ENCODE measurements at regions not wholly inside any gene's neighbourhood (a gene's known extent, or its start where the extent isn't known, plus 50 kb on each side); places are given as distances from the start of the nearest gene placed in this dataset.

DNA sequence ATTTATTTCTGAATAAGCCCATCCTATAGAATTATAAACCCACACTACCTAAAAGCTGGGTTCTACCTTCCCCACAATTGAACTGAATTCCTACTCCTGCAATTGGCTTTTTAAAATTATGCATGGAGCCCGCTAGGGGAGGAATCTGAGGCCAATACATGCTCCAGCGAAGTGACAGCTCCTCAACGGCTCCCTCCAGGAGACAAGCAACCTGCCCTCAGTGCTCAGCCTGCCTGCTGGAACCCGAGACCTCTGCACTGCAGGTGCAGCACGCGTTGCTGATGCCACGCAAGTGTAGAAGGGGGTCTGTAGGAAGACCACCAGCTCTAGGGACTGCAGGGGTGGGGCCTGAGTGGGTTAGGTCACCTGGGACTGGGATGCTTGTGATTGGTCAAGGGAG, 170.2 kb upstream of the CDYL start:
- no peak for TF ChIP-seq CREB1 (IDR thresholded peaks at IDR 0.05; ENCODE audit: low read depth)
- TF ChIP-seq CEBPB (IDR thresholded peaks at IDR 0.05): no peak
- no peak for TF ChIP-seq ZBTB7A (IDR thresholded peaks at IDR 0.05; ENCODE audit: low read depth)

DNA sequence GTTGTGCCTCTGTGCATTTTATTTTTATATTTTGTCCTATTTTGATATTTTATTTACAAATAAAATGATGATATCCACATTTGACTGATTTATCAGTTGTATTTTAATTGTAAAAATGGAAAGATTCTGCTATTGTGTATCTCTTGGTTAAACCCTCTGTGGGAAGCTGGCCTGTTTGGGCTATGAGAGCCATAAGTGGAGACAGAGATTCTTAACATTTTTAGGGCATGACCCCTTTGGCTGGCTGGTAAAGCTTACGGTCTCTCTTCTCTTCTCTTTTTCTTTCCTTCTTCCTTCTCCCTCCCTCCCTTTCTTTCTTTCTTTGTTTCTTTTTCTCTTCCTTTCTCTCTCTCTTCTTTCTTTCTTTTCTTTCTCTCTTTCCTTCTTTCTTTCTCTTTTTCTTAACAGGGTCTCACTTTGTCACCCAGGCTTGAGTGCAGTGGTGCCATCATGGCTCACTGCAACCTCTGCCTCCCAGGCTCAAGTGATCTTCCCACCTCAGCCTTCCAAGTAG, 172.3 kb upstream of the CDYL start:
- TF ChIP-seq CREB1 (IDR thresholded peaks at IDR 0.05; ENCODE audit: low read depth): no peak

DNA sequence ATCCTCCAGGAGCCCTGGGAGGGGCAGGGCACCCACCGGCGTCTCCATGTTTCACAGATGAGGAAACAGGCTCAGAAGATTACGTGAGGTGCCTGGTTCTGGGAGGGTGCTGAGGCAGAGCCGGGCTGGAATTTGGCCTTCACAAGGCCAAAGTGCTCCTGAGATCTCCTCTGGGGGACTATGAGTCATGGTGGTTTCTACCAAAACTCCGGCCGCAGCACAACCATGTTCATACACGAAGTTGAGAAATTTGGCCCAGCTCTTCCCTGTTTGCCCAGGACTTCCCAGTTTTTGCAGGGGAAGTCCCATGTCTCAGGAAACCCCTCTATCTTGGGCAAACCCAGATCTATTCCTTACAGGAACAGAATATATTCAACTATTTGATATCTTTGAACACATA, 172.9 kb upstream of the CDYL start:
- no peak for TF ChIP-seq RAD21 (IDR thresholded peaks at IDR 0.05; ENCODE audit: low read depth)

DNA sequence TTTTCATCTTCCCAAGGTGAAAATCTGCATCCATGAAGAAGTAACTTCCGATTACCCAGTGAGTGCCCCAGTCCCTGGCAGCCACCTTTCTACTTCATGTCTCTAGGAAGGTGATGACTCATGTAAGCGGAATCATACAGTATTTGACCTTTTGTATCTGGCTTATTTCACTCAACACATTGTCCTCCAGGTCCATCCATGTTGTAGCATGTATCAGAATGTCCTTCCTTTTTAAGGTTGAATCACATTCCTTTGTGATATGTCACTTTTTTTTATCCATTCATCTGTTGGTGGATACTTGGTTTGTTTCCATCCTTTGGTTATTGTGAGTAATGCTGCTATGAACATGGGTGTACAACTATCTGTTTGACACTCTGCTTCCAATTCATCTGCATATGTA, 176.3 kb upstream of the CDYL start:
- TF ChIP-seq TCF12 (IDR thresholded peaks at IDR 0.05; ENCODE audit: low read depth) (no peak), YY1 (IDR thresholded peaks at IDR 0.05; ENCODE audit: low read depth) (no peak), TAF1 (IDR thresholded peaks at IDR 0.05; ENCODE audit: low read depth) (no peak), NFIC (IDR thresholded peaks at IDR 0.05) (no peak), FOXM1 (IDR thresholded peaks at IDR 0.05; ENCODE audit: borderline replicate concordance, low read depth) (no peak), RAD21 (IDR thresholded peaks at IDR 0.05; ENCODE audit: low read depth) (no peak), EGR1 (IDR thresholded peaks at IDR 0.05) (no peak), EP300 (IDR thresholded peaks at IDR 0.05; ENCODE audit: borderline replicate concordance) (no peak), ZBTB7A (IDR thresholded peaks at IDR 0.05; ENCODE audit: low read depth) (no peak), TEAD4 (IDR thresholded peaks at IDR 0.05) (no peak), CREB1 (IDR thresholded peaks at IDR 0.05; ENCODE audit: low read depth) (no peak)
- TF ChIP-seq, protein P1, sequence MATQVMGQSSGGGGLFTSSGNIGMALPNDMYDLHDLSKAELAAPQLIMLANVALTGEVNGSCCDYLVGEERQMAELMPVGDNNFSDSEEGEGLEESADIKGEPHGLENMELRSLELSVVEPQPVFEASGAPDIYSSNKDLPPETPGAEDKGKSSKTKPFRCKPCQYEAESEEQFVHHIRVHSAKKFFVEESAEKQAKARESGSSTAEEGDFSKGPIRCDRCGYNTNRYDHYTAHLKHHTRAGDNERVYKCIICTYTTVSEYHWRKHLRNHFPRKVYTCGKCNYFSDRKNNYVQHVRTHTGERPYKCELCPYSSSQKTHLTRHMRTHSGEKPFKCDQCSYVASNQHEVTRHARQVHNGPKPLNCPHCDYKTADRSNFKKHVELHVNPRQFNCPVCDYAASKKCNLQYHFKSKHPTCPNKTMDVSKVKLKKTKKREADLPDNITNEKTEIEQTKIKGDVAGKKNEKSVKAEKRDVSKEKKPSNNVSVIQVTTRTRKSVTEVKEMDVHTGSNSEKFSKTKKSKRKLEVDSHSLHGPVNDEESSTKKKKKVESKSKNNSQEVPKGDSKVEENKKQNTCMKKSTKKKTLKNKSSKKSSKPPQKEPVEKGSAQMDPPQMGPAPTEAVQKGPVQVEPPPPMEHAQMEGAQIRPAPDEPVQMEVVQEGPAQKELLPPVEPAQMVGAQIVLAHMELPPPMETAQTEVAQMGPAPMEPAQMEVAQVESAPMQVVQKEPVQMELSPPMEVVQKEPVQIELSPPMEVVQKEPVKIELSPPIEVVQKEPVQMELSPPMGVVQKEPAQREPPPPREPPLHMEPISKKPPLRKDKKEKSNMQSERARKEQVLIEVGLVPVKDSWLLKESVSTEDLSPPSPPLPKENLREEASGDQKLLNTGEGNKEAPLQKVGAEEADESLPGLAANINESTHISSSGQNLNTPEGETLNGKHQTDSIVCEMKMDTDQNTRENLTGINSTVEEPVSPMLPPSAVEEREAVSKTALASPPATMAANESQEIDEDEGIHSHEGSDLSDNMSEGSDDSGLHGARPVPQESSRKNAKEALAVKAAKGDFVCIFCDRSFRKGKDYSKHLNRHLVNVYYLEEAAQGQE (IDR thresholded peaks at IDR 0.05; ENCODE audit: low read depth): no peak

DNA sequence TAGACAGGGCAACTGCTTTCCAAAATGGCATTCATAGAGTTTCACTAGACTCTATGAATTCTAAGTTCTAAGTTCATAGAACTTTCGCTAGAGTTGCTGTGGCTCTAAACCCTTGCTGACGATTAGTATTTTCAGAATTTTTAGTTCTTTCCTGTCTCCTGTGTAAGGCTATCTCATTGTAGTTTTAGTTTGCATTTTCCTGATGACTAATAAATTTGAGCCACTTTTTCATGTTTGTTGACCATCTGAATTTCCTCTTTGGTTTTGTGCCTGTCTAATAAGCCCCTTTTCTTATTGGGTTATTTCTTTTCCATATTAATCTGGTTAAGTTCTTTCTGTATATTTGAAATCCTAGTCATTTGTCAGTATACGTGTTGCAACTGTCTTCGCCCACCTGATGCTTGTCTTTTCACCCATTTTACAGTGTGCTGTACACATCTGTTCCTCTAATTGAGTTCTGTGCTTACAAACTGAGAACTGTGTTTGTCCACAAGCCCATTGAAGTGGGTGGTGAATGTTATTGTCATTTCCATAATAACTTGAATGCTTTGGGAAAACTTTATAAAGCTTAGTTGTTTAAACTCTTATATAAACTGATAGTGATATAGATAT, 177.7 kb upstream of the CDYL start:
- TF ChIP-seq, protein P2, sequence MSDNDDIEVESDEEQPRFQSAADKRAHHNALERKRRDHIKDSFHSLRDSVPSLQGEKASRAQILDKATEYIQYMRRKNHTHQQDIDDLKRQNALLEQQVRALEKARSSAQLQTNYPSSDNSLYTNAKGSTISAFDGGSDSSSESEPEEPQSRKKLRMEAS (IDR thresholded peaks at IDR 0.05): no peak
- TF ChIP-seq EP300 (IDR thresholded peaks at IDR 0.05; ENCODE audit: borderline replicate concordance) (no peak), EGR1 (IDR thresholded peaks at IDR 0.05) (no peak), ZBTB7A (IDR thresholded peaks at IDR 0.05; ENCODE audit: low read depth) (no peak), YY1 (IDR thresholded peaks at IDR 0.05; ENCODE audit: low read depth) (no peak), CEBPB (IDR thresholded peaks at IDR 0.05) (no peak), TCF12 (IDR thresholded peaks at IDR 0.05; ENCODE audit: low read depth) (no peak), RAD21 (IDR thresholded peaks at IDR 0.05; ENCODE audit: low read depth) (no peak)

DNA sequence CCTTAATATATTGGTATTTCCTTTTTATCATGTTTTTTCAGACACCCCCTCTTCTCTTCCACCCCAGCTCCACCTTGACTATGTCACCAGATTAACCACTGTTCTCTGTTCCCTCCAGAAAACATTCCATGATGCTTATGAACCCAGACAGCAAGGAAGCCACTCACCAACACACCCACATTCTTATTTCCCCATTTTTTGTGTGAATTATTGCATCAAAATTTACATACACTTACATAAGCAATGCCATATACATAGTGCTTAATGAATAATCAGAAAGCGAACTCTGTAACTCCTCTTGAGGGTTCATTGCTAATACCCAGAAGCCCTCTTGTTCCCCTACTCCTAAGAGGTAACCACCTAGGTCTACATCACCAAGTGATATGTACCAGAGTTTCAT, 182.3 kb upstream of the CDYL start:
- TF ChIP-seq FOXM1 (IDR thresholded peaks at IDR 0.05; ENCODE audit: borderline replicate concordance, low read depth) (no peak), TEAD4 (IDR thresholded peaks at IDR 0.05) (no peak), EP300 (IDR thresholded peaks at IDR 0.05; ENCODE audit: borderline replicate concordance) (no peak), TAF1 (IDR thresholded peaks at IDR 0.05; ENCODE audit: low read depth) (no peak), RAD21 (IDR thresholded peaks at IDR 0.05; ENCODE audit: low read depth) (no peak)
- TF ChIP-seq, protein P3, sequence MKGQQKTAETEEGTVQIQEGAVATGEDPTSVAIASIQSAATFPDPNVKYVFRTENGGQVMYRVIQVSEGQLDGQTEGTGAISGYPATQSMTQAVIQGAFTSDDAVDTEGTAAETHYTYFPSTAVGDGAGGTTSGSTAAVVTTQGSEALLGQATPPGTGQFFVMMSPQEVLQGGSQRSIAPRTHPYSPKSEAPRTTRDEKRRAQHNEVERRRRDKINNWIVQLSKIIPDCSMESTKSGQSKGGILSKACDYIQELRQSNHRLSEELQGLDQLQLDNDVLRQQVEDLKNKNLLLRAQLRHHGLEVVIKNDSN (IDR thresholded peaks at IDR 0.05): no peak
- TF ChIP-seq, protein P1 (IDR thresholded peaks at IDR 0.05; ENCODE audit: low read depth): no peak
- TF ChIP-seq, protein P2 (IDR thresholded peaks at IDR 0.05): no peak

DNA sequence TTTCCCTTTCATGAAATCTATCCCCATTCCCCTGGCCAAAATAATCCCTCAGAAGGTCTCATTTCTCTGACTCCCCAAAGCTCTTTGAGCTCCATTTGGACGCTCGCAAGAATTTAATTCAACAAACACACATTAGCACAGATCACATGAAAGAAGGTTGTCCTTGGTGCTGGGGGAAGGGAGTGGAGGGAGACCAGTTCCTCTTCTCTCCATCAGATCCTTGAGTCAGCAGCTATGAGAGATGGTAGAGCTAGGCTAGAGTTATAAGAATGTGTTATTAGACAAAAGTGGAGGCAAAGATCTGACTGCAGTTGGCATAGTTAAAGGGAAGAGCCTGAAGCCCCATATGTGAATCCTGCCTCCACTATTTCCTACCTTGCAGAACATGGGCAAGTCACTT, 184.2 kb upstream of the CDYL start:
- TF ChIP-seq, protein P1 (IDR thresholded peaks at IDR 0.05; ENCODE audit: low read depth): no peak
- TF ChIP-seq EGR1 (IDR thresholded peaks at IDR 0.05) (no peak), CREB1 (IDR thresholded peaks at IDR 0.05; ENCODE audit: low read depth) (no peak), EP300 (IDR thresholded peaks at IDR 0.05; ENCODE audit: borderline replicate concordance) (no peak), TAF1 (IDR thresholded peaks at IDR 0.05; ENCODE audit: low read depth) (no peak), NFIC (IDR thresholded peaks at IDR 0.05) (no peak)
- TF ChIP-seq, protein P3 (IDR thresholded peaks at IDR 0.05): no peak
- TF ChIP-seq, protein P2 (IDR thresholded peaks at IDR 0.05): no peak
